ENCODE measurements at regions not wholly inside any gene's neighbourhood (a gene's known extent, or its start where the extent isn't known, plus 50 kb on each side); places are given as distances from the start of the nearest gene placed in this dataset.
A peak's percentile ranks its signal among the peaks of the same experiment; 100 is the strongest.

DNA sequence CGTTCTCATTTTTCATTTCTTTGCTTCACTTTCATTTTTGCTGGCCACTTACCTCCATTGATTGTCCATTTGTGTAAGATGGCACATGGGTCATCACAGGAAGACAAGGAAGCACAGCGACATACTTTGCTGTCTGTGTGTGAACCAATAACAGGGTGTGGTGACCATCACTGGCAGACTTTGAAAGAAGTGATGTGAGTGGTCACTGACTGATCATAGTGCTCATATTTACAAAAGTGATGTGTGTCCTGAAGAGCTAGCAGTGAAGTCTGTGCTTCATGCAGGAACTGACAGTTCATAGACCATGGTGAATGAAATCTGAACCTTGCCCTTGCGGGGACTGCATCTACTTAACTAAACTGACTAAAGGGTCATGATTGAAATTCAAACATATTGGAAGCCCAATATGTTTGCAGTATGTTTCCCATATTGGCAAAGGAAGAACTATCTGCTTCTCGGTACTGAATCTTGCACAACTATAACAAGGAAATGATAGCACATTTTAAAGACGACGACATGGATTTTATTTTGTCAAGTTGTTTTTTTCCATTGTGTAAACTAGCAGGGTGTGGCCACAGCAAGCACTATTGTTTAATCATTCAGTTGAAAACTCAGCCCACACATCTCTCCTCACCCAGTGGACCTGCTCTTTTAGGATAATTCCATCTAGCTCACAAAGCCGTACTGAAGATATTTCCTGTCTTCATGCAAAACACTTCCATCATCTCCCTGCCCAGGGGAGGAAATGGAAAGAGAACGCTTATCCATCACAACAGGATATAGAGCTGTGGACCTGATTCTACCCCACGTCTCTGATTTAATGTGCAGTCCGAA lies 232.0 kb upstream of the ANKRD55 start (continued):
- TF ChIP-seq, protein P1, sequence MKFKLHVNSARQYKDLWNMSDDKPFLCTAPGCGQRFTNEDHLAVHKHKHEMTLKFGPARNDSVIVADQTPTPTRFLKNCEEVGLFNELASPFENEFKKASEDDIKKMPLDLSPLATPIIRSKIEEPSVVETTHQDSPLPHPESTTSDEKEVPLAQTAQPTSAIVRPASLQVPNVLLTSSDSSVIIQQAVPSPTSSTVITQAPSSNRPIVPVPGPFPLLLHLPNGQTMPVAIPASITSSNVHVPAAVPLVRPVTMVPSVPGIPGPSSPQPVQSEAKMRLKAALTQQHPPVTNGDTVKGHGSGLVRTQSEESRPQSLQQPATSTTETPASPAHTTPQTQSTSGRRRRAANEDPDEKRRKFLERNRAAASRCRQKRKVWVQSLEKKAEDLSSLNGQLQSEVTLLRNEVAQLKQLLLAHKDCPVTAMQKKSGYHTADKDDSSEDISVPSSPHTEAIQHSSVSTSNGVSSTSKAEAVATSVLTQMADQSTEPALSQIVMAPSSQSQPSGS (CRISPR knock-in tag; IDR thresholded peaks at IDR 0.05): peak; percentile 67
- TF ChIP-seq ZSCAN22 (CRISPR knock-in tag; IDR thresholded peaks at IDR 0.05): no peak
- TF ChIP-seq, protein P2, sequence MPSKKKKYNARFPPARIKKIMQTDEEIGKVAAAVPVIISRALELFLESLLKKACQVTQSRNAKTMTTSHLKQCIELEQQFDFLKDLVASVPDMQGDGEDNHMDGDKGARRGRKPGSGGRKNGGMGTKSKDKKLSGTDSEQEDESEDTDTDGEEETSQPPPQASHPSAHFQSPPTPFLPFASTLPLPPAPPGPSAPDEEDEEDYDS (CRISPR knock-in tag; IDR thresholded peaks at IDR 0.05): peak; percentile 72
- TF ChIP-seq, protein P3, sequence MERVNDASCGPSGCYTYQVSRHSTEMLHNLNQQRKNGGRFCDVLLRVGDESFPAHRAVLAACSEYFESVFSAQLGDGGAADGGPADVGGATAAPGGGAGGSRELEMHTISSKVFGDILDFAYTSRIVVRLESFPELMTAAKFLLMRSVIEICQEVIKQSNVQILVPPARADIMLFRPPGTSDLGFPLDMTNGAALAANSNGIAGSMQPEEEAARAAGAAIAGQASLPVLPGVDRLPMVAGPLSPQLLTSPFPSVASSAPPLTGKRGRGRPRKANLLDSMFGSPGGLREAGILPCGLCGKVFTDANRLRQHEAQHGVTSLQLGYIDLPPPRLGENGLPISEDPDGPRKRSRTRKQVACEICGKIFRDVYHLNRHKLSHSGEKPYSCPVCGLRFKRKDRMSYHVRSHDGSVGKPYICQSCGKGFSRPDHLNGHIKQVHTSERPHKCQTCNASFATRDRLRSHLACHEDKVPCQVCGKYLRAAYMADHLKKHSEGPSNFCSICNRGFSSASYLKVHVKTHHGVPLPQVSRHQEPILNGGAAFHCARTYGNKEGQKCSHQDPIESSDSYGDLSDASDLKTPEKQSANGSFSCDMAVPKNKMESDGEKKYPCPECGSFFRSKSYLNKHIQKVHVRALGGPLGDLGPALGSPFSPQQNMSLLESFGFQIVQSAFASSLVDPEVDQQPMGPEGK (CRISPR knock-in tag; IDR thresholded peaks at IDR 0.05): peak; percentile 58
- TF ChIP-seq ZC3H13 (CRISPR knock-in tag; IDR thresholded peaks at IDR 0.05): no peak
- TF ChIP-seq, protein P4, sequence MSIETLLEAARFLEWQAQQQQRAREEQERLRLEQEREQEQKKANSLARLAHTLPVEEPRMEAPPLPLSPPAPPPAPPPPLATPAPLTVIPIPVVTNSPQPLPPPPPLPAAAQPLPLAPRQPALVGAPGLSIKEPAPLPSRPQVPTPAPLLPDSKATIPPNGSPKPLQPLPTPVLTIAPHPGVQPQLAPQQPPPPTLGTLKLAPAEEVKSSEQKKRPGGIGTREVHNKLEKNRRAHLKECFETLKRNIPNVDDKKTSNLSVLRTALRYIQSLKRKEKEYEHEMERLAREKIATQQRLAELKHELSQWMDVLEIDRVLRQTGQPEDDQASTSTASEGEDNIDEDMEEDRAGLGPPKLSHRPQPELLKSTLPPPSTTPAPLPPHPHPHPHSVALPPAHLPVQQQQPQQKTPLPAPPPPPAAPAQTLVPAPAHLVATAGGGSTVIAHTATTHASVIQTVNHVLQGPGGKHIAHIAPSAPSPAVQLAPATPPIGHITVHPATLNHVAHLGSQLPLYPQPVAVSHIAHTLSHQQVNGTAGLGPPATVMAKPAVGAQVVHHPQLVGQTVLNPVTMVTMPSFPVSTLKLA (IDR thresholded peaks at IDR 0.05): no peak
- no peak for TF ChIP-seq ARID2 (CRISPR knock-in tag; IDR thresholded peaks at IDR 0.05; ENCODE audit: borderline replicate concordance)
- peak; percentile 85 for TF ChIP-seq ZNF264 (CRISPR knock-in tag; IDR thresholded peaks at IDR 0.05)
- peak; percentile 84 for TF ChIP-seq RARA (CRISPR knock-in tag; IDR thresholded peaks at IDR 0.05)
- no peak for TF ChIP-seq REL (CRISPR knock-in tag; conservative IDR thresholded peaks at IDR 0.05)
- peak; percentile 67; the same call in 1 of the 2 replicates for TF ChIP-seq KAT7 (CRISPR knock-in tag; IDR thresholded peaks at IDR 0.05; ENCODE audit: borderline replicate concordance)
- TF ChIP-seq FLYWCH1 (CRISPR knock-in tag; IDR thresholded peaks at IDR 0.05): no peak
- TF ChIP-seq NFE2 (CRISPR knock-in tag; IDR thresholded peaks at IDR 0.05): no peak
- TF ChIP-seq ZBTB1 (CRISPR knock-in tag; IDR thresholded peaks at IDR 0.05; ENCODE audit: borderline replicate concordance): no peak
- no peak for TF ChIP-seq ZNF260 (CRISPR knock-in tag; IDR thresholded peaks at IDR 0.05; ENCODE audit: borderline replicate concordance, low read depth)
- peak; percentile 79 for TF ChIP-seq ASH2L (IDR thresholded peaks at IDR 0.05; ENCODE audit: insufficient read length, low read depth, low read length)
- peak; percentile 69 for TF ChIP-seq CREM (IDR thresholded peaks at IDR 0.05)
- no peak for TF ChIP-seq CREM (CRISPR knock-in tag; IDR thresholded peaks at IDR 0.05)
- no peak for TF ChIP-seq ZNF547 (CRISPR knock-in tag; IDR thresholded peaks at IDR 0.05)
- no peak for TF ChIP-seq SOX13 (IDR thresholded peaks at IDR 0.05)
- TF ChIP-seq SOX13 (CRISPR knock-in tag; conservative IDR thresholded peaks at IDR 0.05 in 1 of 2, IDR thresholded peaks at IDR 0.05 in 1 of 2): peak in 1 of 2 experiments; percentile 82; a peak in 2 of 4 replicates
- TF ChIP-seq ZNF205 (CRISPR knock-in tag; IDR thresholded peaks at IDR 0.05): no peak
- TF ChIP-seq, protein P5, sequence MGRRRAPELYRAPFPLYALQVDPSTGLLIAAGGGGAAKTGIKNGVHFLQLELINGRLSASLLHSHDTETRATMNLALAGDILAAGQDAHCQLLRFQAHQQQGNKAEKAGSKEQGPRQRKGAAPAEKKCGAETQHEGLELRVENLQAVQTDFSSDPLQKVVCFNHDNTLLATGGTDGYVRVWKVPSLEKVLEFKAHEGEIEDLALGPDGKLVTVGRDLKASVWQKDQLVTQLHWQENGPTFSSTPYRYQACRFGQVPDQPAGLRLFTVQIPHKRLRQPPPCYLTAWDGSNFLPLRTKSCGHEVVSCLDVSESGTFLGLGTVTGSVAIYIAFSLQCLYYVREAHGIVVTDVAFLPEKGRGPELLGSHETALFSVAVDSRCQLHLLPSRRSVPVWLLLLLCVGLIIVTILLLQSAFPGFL (CRISPR knock-in tag; IDR thresholded peaks at IDR 0.05): no peak
- TF ChIP-seq DPF2 (CRISPR knock-in tag; IDR thresholded peaks at IDR 0.05; ENCODE audit: borderline replicate concordance, low read depth): peak; percentile 81
- TF ChIP-seq ZSCAN25 (CRISPR knock-in tag; IDR thresholded peaks at IDR 0.05): peak; percentile 34; the same call in 1 of the 2 replicates

Measured in HepG2 (cell line).